COLO668 (cell line): ENCODE measurements at regions not wholly inside any gene's neighbourhood (a gene's known extent, or its start where the extent isn't known, plus 50 kb on each side); places are given as distances from the start of the nearest gene placed in this dataset.
"Not testable (repeated sequence)": the region's sequence is repeated elsewhere in the genome, so short reads cannot be mapped to it uniquely, and the experiment has no call there.

Experiments used
- DNase-seq: peaks from one replicate; lab custom pipeline; 2025; ENCODE audit not compliant: unreplicated experiment; lab: John Stamatoyannopoulos, UW

- DNase-seq = no peak
These were observed 303.9 kb downstream of the OTUD1 start for GRCh38 chr10:23742807-23743206.

- no peak for DNase-seq
These were observed 315.3 kb downstream of the OTUD1 start for GRCh38 chr10:23754179-23754578.

GRCh38 chr10:23754941-23755340 is 316.1 kb downstream of the OTUD1 start:
- no peak for DNase-seq

- no peak for DNase-seq
These were observed 316.7 kb downstream of the OTUD1 start for GRCh38 chr10:23755556-23755955.

DNA sequence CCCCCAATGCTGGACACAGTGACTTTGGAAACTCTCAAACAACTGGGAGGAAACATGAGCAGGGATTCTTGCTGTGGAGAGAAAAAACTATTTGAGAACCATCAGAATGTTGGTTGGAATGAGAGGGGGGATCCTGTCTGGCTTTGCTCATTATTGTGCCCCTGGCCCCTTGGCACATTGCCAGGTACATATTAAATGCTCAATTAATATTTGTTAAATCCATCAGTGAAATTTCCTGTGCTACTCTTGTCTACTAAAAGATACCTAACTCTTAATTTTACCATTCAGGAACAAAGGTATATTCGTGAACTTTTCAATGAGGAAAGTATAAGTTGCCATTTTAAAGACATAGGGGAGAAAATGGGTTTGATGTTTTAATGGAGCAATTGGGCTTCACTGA is 329.4 kb downstream of the OTUD1 start:
- DNase-seq = no peak

GRCh38 chr10:23777153-23777552 is 338.3 kb downstream of the OTUD1 start:
- no peak for DNase-seq

- no peak for DNase-seq
These were observed 340.4 kb downstream of the OTUD1 start for GRCh38 chr10:23779301-23779700.

DNA sequence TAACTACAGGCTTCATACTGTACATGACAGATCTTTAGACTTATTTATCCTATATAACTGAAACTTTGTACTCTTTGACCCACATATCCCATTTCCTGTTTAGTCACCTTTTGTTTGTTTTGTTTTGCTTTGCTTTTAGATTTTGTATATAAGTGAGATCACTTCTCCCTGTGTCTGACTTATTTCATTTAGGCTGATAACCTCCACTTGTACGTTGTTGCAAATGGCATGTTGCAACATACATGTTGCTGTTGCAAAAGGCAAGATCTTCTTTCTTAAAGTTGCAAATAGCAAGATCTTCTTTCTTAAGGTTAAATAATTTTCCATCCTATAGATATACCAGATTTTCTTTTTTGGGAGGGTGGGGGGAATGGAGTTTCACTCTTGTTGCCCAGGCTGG is 341.5 kb downstream of the OTUD1 start:
- DNase-seq = no peak

- no peak for DNase-seq
These were observed 347.7 kb downstream of the OTUD1 start for GRCh38 chr10:23786594-23786993.

DNA sequence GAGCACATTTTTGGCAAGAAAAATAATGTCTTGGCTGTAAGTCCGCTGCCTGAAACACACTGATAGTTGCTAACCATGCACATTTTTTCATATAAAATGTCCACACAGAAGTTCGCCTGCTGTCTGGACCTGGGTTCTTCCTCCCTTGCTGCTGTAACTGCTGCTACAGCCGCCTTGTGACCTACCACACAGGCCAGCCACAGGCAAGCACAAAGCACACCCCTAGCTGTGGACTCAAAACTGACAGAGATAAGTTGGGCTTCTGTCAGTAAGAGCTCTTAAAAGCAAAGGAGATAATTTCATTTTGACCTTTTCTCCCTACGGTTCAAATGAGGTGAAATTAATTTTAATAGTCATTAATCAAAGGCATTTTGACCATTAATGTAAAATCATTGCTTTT is 354.7 kb downstream of the OTUD1 start:
- no peak for DNase-seq

DNA sequence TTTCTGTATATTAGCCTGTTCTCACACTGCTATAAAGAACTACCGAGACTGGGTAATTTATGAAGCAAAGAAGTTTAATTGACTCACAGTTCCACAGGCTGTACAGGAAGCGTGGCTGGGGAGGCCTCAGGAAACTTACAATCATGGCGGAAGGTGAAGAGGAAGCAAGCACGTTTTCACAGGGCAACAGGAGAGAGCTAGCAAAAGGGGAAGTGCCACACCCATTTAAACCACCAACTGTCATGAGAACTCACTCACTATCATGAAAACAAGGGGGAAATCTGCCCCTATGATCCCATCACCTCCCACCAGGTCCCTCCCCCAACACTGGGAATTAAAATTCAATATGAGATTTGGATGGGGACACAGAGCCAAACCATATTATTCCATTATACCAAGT is 358.6 kb downstream of the OTUD1 start:
- DNase-seq = not testable (repeated sequence)

GRCh38 chr10:23804125-23804524 is 365.2 kb downstream of the OTUD1 start:
- no peak for DNase-seq

- no peak for DNase-seq
These were observed 374.8 kb downstream of the OTUD1 start for GRCh38 chr10:23813687-23814086.

DNA sequence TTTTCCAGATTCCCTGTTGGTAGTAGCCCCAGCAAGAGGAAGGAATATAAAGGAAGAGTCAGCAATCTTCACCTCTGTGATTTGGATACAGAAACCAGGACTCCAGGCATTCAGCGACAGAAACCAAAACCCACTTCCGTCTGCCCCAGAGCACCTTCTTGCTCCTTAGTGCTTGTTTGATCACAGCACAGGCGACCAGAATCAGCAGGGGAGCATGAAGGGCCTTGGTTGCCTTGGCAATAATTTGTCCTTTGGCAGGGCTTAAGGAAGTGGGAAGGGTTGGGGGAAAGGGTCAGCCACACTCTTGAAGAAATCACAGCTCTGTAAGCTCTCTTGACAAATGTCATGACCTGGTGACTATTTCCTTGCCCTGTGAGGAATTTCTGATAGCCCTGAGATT is 379.6 kb downstream of the OTUD1 start:
- no peak for DNase-seq

- DNase-seq = no peak
These were observed 381.9 kb downstream of the OTUD1 start for GRCh38 chr10:23820792-23821191.

GRCh38 chr10:23824822-23825221 is 384.1 kb upstream of the KIAA1217 start:
- no peak for DNase-seq

- DNase-seq = no peak
These were observed 382.5 kb upstream of the KIAA1217 start for GRCh38 chr10:23826421-23826820.

GRCh38 chr10:23829556-23829955 is 379.4 kb upstream of the KIAA1217 start:
- DNase-seq = no peak

DNA sequence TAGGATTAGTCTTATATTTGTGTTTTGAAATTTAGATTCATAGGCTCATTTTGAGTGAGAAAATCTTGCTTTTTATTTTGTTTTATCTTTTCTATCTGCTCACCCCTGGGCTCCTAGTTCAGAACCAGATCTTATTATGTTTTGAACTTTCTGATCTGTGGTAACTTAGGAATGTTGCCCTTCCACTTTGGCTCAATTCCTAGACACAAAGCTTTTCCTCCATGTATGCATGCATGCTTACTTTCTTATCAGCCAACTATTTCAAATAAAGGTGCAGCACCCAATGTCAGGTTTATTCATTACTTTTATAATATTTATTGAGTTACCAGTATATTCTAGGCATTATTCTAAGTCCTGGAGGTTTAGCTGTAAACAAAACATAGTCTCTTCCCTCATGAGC is 374.8 kb upstream of the KIAA1217 start:
- no peak for DNase-seq

GRCh38 chr10:23850631-23851030 is 358.3 kb upstream of the KIAA1217 start:
- DNase-seq = no peak

DNA sequence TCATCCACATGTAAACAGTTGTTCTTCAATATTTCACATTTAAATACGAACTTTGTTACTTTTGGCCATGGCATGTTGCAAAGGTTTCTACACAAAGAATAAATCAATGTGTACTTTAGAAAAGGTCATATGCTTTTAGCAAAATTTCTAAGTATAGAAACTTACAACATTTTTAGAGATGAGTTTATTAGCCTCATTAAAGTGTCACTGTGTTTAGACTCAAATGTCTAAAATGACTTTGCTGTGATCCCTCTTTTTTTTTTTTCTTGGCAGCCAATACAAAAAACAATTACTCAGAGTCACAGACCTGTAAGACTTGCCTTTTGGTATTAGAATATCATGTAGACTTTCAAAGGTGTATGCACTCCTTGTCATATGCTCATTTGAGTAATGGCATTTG is 349.3 kb upstream of the KIAA1217 start:
- DNase-seq = no peak

DNA sequence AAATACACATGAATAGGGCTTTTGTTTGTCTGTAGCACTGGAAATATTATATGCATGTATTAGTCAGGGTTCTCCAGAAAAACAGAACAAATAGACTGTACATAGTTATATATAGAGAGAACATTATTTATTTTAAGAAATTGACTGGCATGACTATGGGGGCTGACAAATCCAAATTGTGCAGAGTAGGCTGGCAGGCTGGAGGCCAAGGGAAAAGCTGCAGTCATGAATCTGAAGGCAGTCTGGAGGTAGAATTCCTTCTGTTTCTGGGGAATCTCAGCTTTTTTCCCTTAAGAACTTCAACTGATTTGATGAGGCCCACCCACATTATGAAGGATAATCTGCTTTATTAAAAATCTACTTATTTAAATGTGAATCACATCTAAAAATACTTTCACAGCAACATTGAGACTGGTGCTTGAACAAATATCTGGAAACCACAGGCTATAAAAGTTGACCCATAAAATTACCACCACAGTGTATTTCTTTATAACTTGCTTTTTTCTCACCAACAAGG is 344.2 kb upstream of the KIAA1217 start:
- DNase-seq = no peak

DNA sequence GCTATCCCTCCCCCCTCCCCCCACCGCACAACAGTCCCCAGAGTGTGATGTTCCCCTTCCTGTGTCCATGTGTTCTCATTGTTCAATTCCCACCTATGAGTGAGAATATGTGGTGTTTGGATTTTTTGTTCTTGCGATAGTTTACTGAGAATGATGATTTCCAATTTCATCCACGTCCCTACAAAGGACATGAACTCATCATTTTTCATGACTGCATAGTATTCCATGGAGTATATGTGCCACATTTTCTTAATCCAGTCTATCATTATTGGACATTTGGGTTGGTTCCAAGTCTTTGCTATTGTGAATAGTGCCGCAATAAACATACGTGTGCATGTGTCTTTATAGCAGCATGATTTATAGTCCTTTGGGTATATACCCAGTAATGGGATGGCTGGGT is 342.0 kb upstream of the KIAA1217 start:
- not testable (repeated sequence) for DNase-seq

GRCh38 chr10:23868121-23868520 is 340.8 kb upstream of the KIAA1217 start:
- no peak for DNase-seq
